ENCODE measurements at regions not wholly inside any gene's neighbourhood (a gene's known extent, or its start where the extent isn't known, plus 50 kb on each side); places are given as distances from the start of the nearest gene placed in this dataset.

GRCh38 chr7:156140447-156140846 lies 328.2 kb upstream of the SHH start:
- no peak overlapping the region for H3K27ac ChIP-seq (ENCODE audit: low read length)
- WGBS (ENCODE audit: insufficient coverage, low lambda C conversion rate): no CpG with 5 or more reads among the region's 7 CpGs
- no peaks in the 10 kb centered on the region for H3K4me1 ChIP-seq (ENCODE audit: control insufficient read depth, insufficient read depth, low read length)
- DNase-seq: no peak
- peaks cover 2% of the 10 kb centered on the region for H3K27me3 ChIP-seq (ENCODE audit: control insufficient read depth, insufficient read depth, low read length)
- no peaks in the 10 kb centered on the region for H3K36me3 ChIP-seq (ENCODE audit: control insufficient read depth, insufficient read depth, low read length)
- H3K4me3 ChIP-seq (ENCODE audit: low read length): no peak overlapping the region
- H3K9me3 ChIP-seq (ENCODE audit: control insufficient read depth, low read depth, low read length): no peaks in the 10 kb centered on the region

- Histone ChIP-seq H3K4me1 (ENCODE audit: control insufficient read depth, insufficient read depth, low read length) (no peaks in the 10 kb centered on the region), H3K27me3 (ENCODE audit: control insufficient read depth, insufficient read depth, low read length) (peaks cover 2% of the 10 kb centered on the region), H3K27ac (ENCODE audit: low read length) (no peak overlapping the region), H3K4me3 (ENCODE audit: low read length) (no peak overlapping the region), H3K9me3 (ENCODE audit: control insufficient read depth, low read depth, low read length) (no peaks in the 10 kb centered on the region), H3K36me3 (ENCODE audit: control insufficient read depth, insufficient read depth, low read length) (no peaks in the 10 kb centered on the region)
- WGBS (ENCODE audit: insufficient coverage, low lambda C conversion rate): no CpG with 5 or more reads among the region's 3 CpGs
- DNase-seq: no peak
Observed at GRCh38 chr7:156139633-156140032, 327.4 kb upstream of the SHH start.

GRCh38 chr7:156139112-156139511 lies 326.8 kb upstream of the SHH start:
- WGBS (ENCODE audit: insufficient coverage, low lambda C conversion rate): 92% methylated on average over 2 of the region's 7 CpGs

GRCh38 chr7:156131881-156132280 lies 319.6 kb upstream of the SHH start:
- no CpG with 5 or more reads among the region's 2 CpGs for WGBS (ENCODE audit: insufficient coverage, low lambda C conversion rate)
- no peak overlapping the region for H3K27ac ChIP-seq (ENCODE audit: low read length)
- peaks cover 10% of the 10 kb centered on the region for H3K4me1 ChIP-seq (ENCODE audit: control insufficient read depth, insufficient read depth, low read length)
- H3K27me3 ChIP-seq (ENCODE audit: control insufficient read depth, insufficient read depth, low read length): no peaks in the 10 kb centered on the region
- no peaks in the 10 kb centered on the region for H3K9me3 ChIP-seq (ENCODE audit: control insufficient read depth, low read depth, low read length)
- no peak for DNase-seq
- H3K36me3 ChIP-seq (ENCODE audit: control insufficient read depth, insufficient read depth, low read length): no peaks in the 10 kb centered on the region
- no peak overlapping the region for H3K4me3 ChIP-seq (ENCODE audit: low read length)

More at GRCh38 chr7:156139112-156139511, 326.8 kb upstream of the SHH start:
- no peak overlapping the region for H3K27ac ChIP-seq (ENCODE audit: low read length)
- H3K9me3 ChIP-seq (ENCODE audit: control insufficient read depth, low read depth, low read length): no peaks in the 10 kb centered on the region
- H3K27me3 ChIP-seq (ENCODE audit: control insufficient read depth, insufficient read depth, low read length): peaks cover 2% of the 10 kb centered on the region
- no peaks in the 10 kb centered on the region for H3K4me1 ChIP-seq (ENCODE audit: control insufficient read depth, insufficient read depth, low read length)
- H3K4me3 ChIP-seq (ENCODE audit: low read length): no peak overlapping the region
- DNase-seq: no peak
- H3K36me3 ChIP-seq (ENCODE audit: control insufficient read depth, insufficient read depth, low read length): no peaks in the 10 kb centered on the region

DNA sequence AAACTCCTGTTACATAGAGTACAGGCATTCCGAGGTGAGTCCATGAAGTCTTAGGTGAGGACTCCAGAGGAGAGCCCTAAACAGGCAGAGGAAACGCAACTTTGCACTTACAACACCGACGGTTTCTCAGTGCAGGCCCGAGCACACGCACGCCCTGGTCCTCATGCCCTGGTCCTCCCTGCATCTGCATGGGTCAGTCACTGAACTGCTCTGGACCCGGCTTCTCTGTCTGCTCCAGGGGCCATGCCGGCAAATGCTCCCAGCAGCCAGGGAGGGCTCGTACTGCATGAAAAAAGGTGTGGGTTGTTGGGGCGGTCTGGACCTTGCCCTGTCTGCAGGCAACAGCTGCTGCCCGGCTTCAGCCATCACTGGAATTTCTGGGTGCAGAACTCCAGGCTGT lies 317.3 kb upstream of the SHH start:
- DNase-seq: peak; percentile 44 to 75
- peak overlapping the region; percentile 35 for H3K27ac ChIP-seq (ENCODE audit: low read length)
- no peaks in the 10 kb centered on the region for H3K36me3 ChIP-seq (ENCODE audit: control insufficient read depth, insufficient read depth, low read length)
- no peak overlapping the region for H3K4me3 ChIP-seq (ENCODE audit: low read length)
- peaks cover 10% of the 10 kb centered on the region for H3K4me1 ChIP-seq (ENCODE audit: control insufficient read depth, insufficient read depth, low read length)
- H3K27me3 ChIP-seq (ENCODE audit: control insufficient read depth, insufficient read depth, low read length): no peaks in the 10 kb centered on the region
- no peaks in the 10 kb centered on the region for H3K9me3 ChIP-seq (ENCODE audit: control insufficient read depth, low read depth, low read length)
- no CpG with 5 or more reads among the region's 12 CpGs for WGBS (ENCODE audit: insufficient coverage, low lambda C conversion rate)

GRCh38 chr7:156128496-156128895 lies 316.2 kb upstream of the SHH start:
- WGBS (ENCODE audit: insufficient coverage, low lambda C conversion rate): 92% methylated on average over 7 of the region's 10 CpGs
- H3K36me3 ChIP-seq (ENCODE audit: control insufficient read depth, insufficient read depth, low read length): no peaks in the 10 kb centered on the region
- no peak overlapping the region for H3K27ac ChIP-seq (ENCODE audit: low read length)
- H3K27me3 ChIP-seq (ENCODE audit: control insufficient read depth, insufficient read depth, low read length): no peaks in the 10 kb centered on the region
- no peaks in the 10 kb centered on the region for H3K9me3 ChIP-seq (ENCODE audit: control insufficient read depth, low read depth, low read length)
- no peak overlapping the region for H3K4me3 ChIP-seq (ENCODE audit: low read length)
- peaks cover 10% of the 10 kb centered on the region for H3K4me1 ChIP-seq (ENCODE audit: control insufficient read depth, insufficient read depth, low read length)
- DNase-seq: no peak

DNA sequence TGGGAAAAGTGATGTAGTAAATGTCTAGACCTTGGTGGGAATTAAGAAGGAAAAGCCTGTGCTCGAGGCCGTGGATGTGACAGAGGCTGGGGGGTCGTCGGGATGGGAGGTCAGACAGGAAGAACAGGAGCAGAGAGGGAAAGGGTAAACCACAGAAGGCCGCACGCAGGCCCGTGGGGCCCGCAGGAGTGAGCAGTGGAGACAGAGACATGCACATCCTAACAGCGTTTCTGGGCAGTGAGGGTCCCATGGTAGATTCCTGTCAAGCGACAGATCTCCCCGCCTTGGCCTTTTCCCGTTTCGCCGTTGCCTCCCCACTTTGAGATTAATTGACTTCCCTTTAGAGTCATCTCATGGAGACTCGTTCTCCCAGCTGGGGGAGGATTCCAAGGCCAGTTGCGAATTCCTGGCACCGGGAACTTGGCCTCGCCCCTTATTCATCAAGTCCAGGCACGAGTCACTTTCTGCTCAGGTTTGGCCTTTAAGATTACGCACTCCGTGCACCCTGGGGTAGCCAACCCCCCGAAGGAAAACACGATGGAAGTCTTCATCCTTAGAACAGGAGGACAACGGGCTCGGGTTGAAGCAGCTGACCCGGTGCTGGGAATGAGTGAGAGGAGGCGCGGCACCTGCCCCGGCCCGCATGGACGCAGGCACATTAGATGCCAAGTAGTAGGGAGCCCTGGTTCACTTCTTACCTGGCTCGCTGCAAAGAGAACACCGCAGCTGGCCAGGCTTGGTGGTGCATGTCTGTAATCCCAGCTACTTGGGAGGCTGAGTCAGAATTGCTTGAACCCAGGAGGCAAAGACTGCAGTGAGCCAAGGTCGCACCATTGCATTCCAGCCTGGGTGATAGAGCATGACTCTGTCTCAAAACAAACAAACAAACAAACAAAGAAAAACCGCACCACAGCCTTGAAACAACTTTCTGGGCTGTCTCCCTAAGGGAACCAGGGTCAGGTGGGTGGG lies 315.2 kb upstream of the SHH start:
- H3K27me3 ChIP-seq (ENCODE audit: control insufficient read depth, insufficient read depth, low read length): no peaks in the 10 kb centered on the region
- no peak for DNase-seq
- H3K9me3 ChIP-seq (ENCODE audit: control insufficient read depth, low read depth, low read length): no peaks in the 10 kb centered on the region
- no CpG with 5 or more reads among the region's 35 CpGs for WGBS (ENCODE audit: insufficient coverage, low lambda C conversion rate)
- no peaks in the 10 kb centered on the region for H3K36me3 ChIP-seq (ENCODE audit: control insufficient read depth, insufficient read depth, low read length)
- H3K27ac ChIP-seq (ENCODE audit: low read length): no peak overlapping the region
- no peak overlapping the region for H3K4me3 ChIP-seq (ENCODE audit: low read length)
- H3K4me1 ChIP-seq (ENCODE audit: control insufficient read depth, insufficient read depth, low read length): peaks cover 10% of the 10 kb centered on the region

DNA sequence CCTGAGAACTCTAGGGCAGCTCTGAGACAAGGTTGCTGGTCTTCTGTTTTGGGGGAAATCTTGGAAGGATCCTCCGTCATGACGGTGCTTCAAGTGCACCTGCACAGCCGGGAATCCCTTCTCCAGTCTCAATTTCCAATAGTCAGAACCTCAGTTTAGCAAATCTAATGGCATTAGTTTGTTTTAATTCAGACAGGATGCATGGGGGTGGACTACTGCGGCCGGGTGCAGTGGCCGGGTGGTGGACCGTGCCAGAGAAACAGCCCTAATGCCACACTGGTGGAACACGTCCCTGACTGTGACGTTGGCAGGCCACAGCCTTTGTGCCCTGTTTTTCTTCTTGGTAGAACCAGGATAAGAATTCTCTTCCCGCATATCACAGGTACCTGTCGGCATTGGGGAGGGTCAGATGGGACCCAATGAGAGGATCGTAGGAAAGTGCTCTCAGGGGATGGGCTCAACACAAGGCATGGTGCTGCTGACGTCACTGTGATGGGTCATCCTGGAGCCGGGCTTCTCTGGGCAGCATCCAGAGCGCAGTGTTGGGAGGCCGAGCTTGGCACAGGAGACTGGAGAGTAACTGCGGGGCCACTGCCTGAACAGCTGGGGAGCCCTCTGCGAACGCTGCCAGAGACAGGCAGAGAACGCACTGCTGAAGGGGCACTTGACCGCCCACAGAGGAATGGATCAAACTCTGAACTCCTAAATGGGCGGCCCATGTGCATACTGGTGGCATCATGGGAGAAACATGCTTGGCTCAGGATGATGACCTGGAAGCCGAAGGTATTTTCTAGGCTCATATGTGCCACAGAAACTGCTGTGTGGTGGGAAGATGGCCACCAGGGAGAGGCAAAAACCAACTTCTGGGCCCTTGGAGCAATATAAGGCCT lies 313.8 kb upstream of the SHH start:
- Histone ChIP-seq H3K36me3 (ENCODE audit: control insufficient read depth, insufficient read depth, low read length) (no peaks in the 10 kb centered on the region), H3K27ac (ENCODE audit: low read length) (no peak overlapping the region), H3K4me3 (ENCODE audit: low read length) (no peak overlapping the region), H3K4me1 (ENCODE audit: control insufficient read depth, insufficient read depth, low read length) (peaks cover 10% of the 10 kb centered on the region), H3K9me3 (ENCODE audit: control insufficient read depth, low read depth, low read length) (no peaks in the 10 kb centered on the region), H3K27me3 (ENCODE audit: control insufficient read depth, insufficient read depth, low read length) (no peaks in the 10 kb centered on the region)
- WGBS (ENCODE audit: insufficient coverage, low lambda C conversion rate): no CpG with 5 or more reads among the region's 23 CpGs
- no peak for DNase-seq

DNA sequence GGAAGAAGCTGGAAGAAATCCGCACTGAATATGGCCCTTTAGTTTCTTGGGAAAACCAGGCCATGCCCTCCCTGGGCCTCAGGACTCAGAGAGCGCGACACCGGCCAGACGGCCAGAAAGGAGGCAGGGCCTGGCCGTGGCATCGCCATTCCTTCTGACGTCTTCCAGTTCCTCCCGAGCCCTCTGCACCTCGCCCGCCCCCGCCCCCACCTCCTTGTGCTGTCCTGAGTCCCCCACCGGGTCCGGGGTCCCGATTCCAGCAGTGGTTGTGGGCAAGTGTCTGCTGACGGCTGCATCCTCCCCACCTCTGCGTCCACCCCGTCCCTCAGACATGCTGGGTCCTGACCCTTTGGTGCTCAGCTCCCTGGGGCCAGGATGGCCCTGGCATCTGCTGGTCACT lies 312.1 kb upstream of the SHH start:
- Histone ChIP-seq H3K27ac (ENCODE audit: low read length) (no peak overlapping the region), H3K27me3 (ENCODE audit: control insufficient read depth, insufficient read depth, low read length) (no peaks in the 10 kb centered on the region), H3K4me3 (ENCODE audit: low read length) (no peak overlapping the region), H3K9me3 (ENCODE audit: control insufficient read depth, low read depth, low read length) (no peaks in the 10 kb centered on the region), H3K36me3 (ENCODE audit: control insufficient read depth, insufficient read depth, low read length) (no peaks in the 10 kb centered on the region), H3K4me1 (ENCODE audit: control insufficient read depth, insufficient read depth, low read length) (peaks cover 6% of the 10 kb centered on the region)
- WGBS (ENCODE audit: insufficient coverage, low lambda C conversion rate): no CpG with 5 or more reads among the region's 18 CpGs
- no peak for DNase-seq

GRCh38 chr7:156123362-156123761 lies 311.1 kb upstream of the SHH start:
- no peaks in the 10 kb centered on the region for H3K4me1 ChIP-seq (ENCODE audit: control insufficient read depth, insufficient read depth, low read length)
- no peak overlapping the region for H3K27ac ChIP-seq (ENCODE audit: low read length)
- H3K27me3 ChIP-seq (ENCODE audit: control insufficient read depth, insufficient read depth, low read length): no peaks in the 10 kb centered on the region
- H3K9me3 ChIP-seq (ENCODE audit: control insufficient read depth, low read depth, low read length): no peaks in the 10 kb centered on the region
- no peaks in the 10 kb centered on the region for H3K36me3 ChIP-seq (ENCODE audit: control insufficient read depth, insufficient read depth, low read length)
- no CpG with 5 or more reads among the region's 25 CpGs for WGBS (ENCODE audit: insufficient coverage, low lambda C conversion rate)
- no peak for DNase-seq
- H3K4me3 ChIP-seq (ENCODE audit: low read length): no peak overlapping the region
